Liver (tissue), 8 donors: ENCODE measurements at regions not wholly inside any gene's neighbourhood (a gene's known extent, or its start where the extent isn't known, plus 50 kb on each side); places are given as distances from the start of the nearest gene placed in this dataset.

Experiments
- DNase-seq: peaks from one replicate; pipeline ENCODE4 v3.0.0-alpha.2; 2017; ENCODE audit warnings: low spot score
- H3K27ac ChIP-seq, 2 donors: one replicate each; pipeline ENCODE4 v1.7.0; 2013; ENCODE audit warnings: inconsistent platforms in 2 of 2, low read length in 2 of 2, control low read depth in 1 of 2, low read depth in 1 of 2, mild to moderate bottlenecking in 1 of 2
- H3K27me3 ChIP-seq, 4 donors: one replicate each; pipeline versions ENCODE4 v1.6.1 to v1.7.0; 2013; ENCODE audit warnings: low read length in 3 of 4, inconsistent platforms in 1 of 4, mild to moderate bottlenecking in 1 of 4, moderate library complexity in 1 of 4; ENCODE audit not compliant: control insufficient read depth in 4 of 4, insufficient read depth in 4 of 4
- H3K36me3 ChIP-seq, 4 donors: one replicate each; pipeline versions ENCODE4 v1.6.1 to v1.7.0; 2013; ENCODE audit warnings: low read length in 3 of 4, mild to moderate bottlenecking in 3 of 4, low read depth in 1 of 4, moderate library complexity in 1 of 4; ENCODE audit not compliant: control insufficient read depth in 4 of 4, insufficient read depth in 3 of 4
- H3K4me1 ChIP-seq, 4 donors: one replicate each; pipeline versions ENCODE4 v1.6.1 to v1.7.0; 2013; ENCODE audit warnings: low read length in 3 of 4, mild to moderate bottlenecking in 3 of 4, moderate library complexity in 1 of 4; ENCODE audit not compliant: control insufficient read depth in 4 of 4, insufficient read depth in 4 of 4
- H3K4me3 ChIP-seq, 3 donors: one replicate each; pipeline versions ENCODE4 v1.6.1 to v1.7.0; 2013; ENCODE audit warnings: low read length in 3 of 3, control low read depth in 1 of 3, low read depth in 1 of 3, mild to moderate bottlenecking in 1 of 3
- H3K9ac ChIP-seq, 2 donors: one replicate each; pipeline ENCODE4 v1.7.0; 2013; ENCODE audit warnings: low read length in 2 of 2, mild to moderate bottlenecking in 2 of 2, moderate library complexity in 2 of 2, control low read depth in 1 of 2, low read depth in 1 of 2
- H3K9me3 ChIP-seq, 4 donors: one replicate each; pipeline versions ENCODE4 v1.6.1 to v1.7.0; 2013; ENCODE audit warnings: low read length in 3 of 4; ENCODE audit not compliant: control insufficient read depth in 4 of 4
- ATF3 ChIP-seq: IDR thresholded peaks from 2 replicates; pipeline ENCODE4 v1.6.1; 2016; ENCODE audit warnings: antibody characterized with exemption
- CTCF ChIP-seq: fragments of 150-350 bp; IDR thresholded peaks from 2 replicates; pipeline ENCODE4 v1.5.1; 2017; ENCODE audit warnings: improper control_type of control experiment, low read depth, low read length; ENCODE audit not compliant: missing input control
- EGR1 ChIP-seq, 2 donors: IDR thresholded peaks; 2 replicates each; pipeline ENCODE4 v1.6.1; 2016 to 2018; ENCODE audit warnings: antibody characterized with exemption in 2 of 2, low read depth in 2 of 2
- FOXA1 ChIP-seq: IDR thresholded peaks from 2 replicates; pipeline ENCODE4 v1.6.1; 2016; ENCODE audit warnings: antibody characterized with exemption
- FOXA2 ChIP-seq: IDR thresholded peaks from 2 replicates; pipeline ENCODE4 v1.6.1; 2016; ENCODE audit warnings: antibody characterized with exemption
- HNF4A ChIP-seq, 2 donors: conservative IDR thresholded peaks; 2 replicates each; pipeline ENCODE4 v1.6.1; 2016; ENCODE audit warnings: antibody characterized with exemption in 2 of 2, mild to moderate bottlenecking in 2 of 2
- HNF4G ChIP-seq: IDR thresholded peaks from 2 replicates; pipeline ENCODE4 v1.6.1; 2016; ENCODE audit warnings: antibody characterized with exemption
- JUND ChIP-seq, 2 donors: IDR thresholded peaks; 2 replicates each; pipeline ENCODE4 v1.6.1; 2016; ENCODE audit warnings: antibody characterized with exemption in 2 of 2
- MAX ChIP-seq: IDR thresholded peaks from 2 replicates; pipeline ENCODE4 v1.6.1; 2016; ENCODE audit warnings: antibody characterized with exemption
- NR2F2 ChIP-seq: IDR thresholded peaks from 2 replicates; pipeline ENCODE4 v1.6.1; 2016; ENCODE audit warnings: antibody characterized with exemption
- REST ChIP-seq: IDR thresholded peaks from 2 replicates; pipeline ENCODE4 v1.6.1; 2016; ENCODE audit warnings: antibody characterized with exemption, mild to moderate bottlenecking
- RXRA ChIP-seq, 2 donors: IDR thresholded peaks; 2 replicates each; pipeline ENCODE4 v1.6.1; 2017 to 2018; ENCODE audit warnings: antibody characterized with exemption in 2 of 2, mild to moderate bottlenecking in 1 of 2
- TAF1 ChIP-seq: conservative IDR thresholded peaks from 2 replicates; pipeline ENCODE4 v1.6.1; 2016; ENCODE audit warnings: antibody characterized with exemption, mild to moderate bottlenecking
- YY1 ChIP-seq: IDR thresholded peaks from 2 replicates; pipeline ENCODE4 v1.6.1; 2016; ENCODE audit warnings: antibody characterized with exemption, mild to moderate bottlenecking
- ZBTB33 ChIP-seq: IDR thresholded peaks from 2 replicates; pipeline ENCODE4 v1.6.1; 2016; ENCODE audit warnings: antibody characterized with exemption
- WGBS: extraction: QIAGEN DNeasy Blood & Tissue Kit; methylation state at CpG from one replicate; pipeline ENCODE4 v1.1.7; 2013; 5-methylcytosine and 5-hydroxymethylcytosine counted together
- donor health status: healthy.
- donor health status: healthy.
- donor health status: healthy.
- donor health status: healthy.
- donor health status: healthy.

GRCh38 chr13:105702441-105702840 lies 833.0 kb downstream of the EFNB2 start:
- no peak overlapping the region for H3K4me3 ChIP-seq
- no peak overlapping the region for H3K27ac ChIP-seq
- DNase-seq, result no peak
- TF ChIP-seq NR2F2, result no peak
- TF ChIP-seq HNF4G, result no peak
- TF ChIP-seq YY1, result no peak
- TF ChIP-seq MAX, result no peak
- TF ChIP-seq RXRA (IDR thresholded peaks at IDR 0.05), result no peak
- TF ChIP-seq FOXA2, result no peak
- TF ChIP-seq TAF1, result no peak
- TF ChIP-seq CTCF, result no peak
- TF ChIP-seq ATF3, result no peak
- TF ChIP-seq HNF4A (conservative IDR thresholded peaks at IDR 0.05), result no peak
- no peak for TF ChIP-seq REST
- no peak for TF ChIP-seq ZBTB33
- no peaks in the 10 kb centered on the region for H3K4me1 ChIP-seq
- no peak overlapping the region for H3K9ac ChIP-seq
- WGBS, result 38% methylated on average over 4 of the region's 4 CpGs
- H3K27me3 ChIP-seq, result no peaks in the 10 kb centered on the region
- no peaks in the 10 kb centered on the region for H3K9me3 ChIP-seq
- H3K36me3 ChIP-seq, result no peaks in the 10 kb centered on the region

- TF ChIP-seq HNF4A (conservative IDR thresholded peaks at IDR 0.05), result no peak
- TF ChIP-seq JUND (IDR thresholded peaks at IDR 0.05), result no peak
- no peak for TF ChIP-seq TAF1
- TF ChIP-seq FOXA1, result no peak
- no peak for TF ChIP-seq RXRA (IDR thresholded peaks at IDR 0.05)
- no peak for TF ChIP-seq YY1
- no peak for TF ChIP-seq FOXA2
- no peak for TF ChIP-seq MAX
- no peak for TF ChIP-seq ATF3
- TF ChIP-seq EGR1 (IDR thresholded peaks at IDR 0.05; ENCODE audit: low read depth in 2 of 2), result no peak
- TF ChIP-seq HNF4G, result no peak
- Histone ChIP-seq H3K9me3 (peaks cover 0 to 3% (median 0%) of the 10 kb centered on the region in 4 donors), H3K27me3 (no peaks in the 10 kb centered on the region), H3K9ac (no peak overlapping the region), H3K36me3 (no peaks in the 10 kb centered on the region), H3K27ac (no peak overlapping the region), H3K4me3 (no peak overlapping the region), H3K4me1 (no peaks in the 10 kb centered on the region)
- 84% methylated on average over 5 of the region's 5 CpGs for WGBS
- no peak for DNase-seq
These were observed 842.7 kb downstream of the EFNB2 start for GRCh38 chr13:105692769-105693168.
